ENCODE measurements at regions not wholly inside any gene's neighbourhood (a gene's known extent, or its start where the extent isn't known, plus 50 kb on each side); places are given as distances from the start of the nearest gene placed in this dataset.
"Not testable (repeated sequence)": the region's sequence is repeated elsewhere in the genome, so short reads cannot be mapped to it uniquely, and the experiment has no call there.

DNA sequence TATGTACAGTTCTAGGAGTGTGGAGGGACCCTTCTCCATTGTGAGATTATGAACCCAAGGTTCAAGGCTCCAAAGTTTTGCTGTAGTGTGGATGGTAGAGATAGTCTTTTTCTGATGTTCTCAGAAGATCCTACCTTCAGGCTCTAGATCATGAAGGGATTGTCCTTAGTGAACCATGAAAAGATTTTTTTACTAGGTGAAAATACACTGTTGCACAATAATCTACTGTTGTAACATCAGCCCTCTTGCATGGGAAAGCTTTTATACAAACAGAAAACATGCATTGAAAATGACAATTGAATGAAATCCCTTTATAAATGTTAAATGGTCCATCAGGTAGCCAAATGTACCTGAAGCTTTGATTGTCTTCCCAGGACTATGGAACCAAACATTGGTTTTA lies 177.8 kb downstream of the FAM76B start:
- Histone ChIP-seq H3K27ac (no peak overlapping the region), H3K4me1 (no peaks in the 10 kb centered on the region), H3K4me3 (no peak overlapping the region), H3K27me3 (no peaks in the 10 kb centered on the region), H3K9me3 (no peaks in the 10 kb centered on the region), H3K36me3 (no peaks in the 10 kb centered on the region)
- no peak for TF ChIP-seq CTCF (IDR thresholded peaks at IDR 0.05)
- DNase-seq: no peak
- FAIRE-seq: no peak
- intact Hi-C loops (cut with DNase I): no loop called here
- ATAC-seq: no peak

DNA sequence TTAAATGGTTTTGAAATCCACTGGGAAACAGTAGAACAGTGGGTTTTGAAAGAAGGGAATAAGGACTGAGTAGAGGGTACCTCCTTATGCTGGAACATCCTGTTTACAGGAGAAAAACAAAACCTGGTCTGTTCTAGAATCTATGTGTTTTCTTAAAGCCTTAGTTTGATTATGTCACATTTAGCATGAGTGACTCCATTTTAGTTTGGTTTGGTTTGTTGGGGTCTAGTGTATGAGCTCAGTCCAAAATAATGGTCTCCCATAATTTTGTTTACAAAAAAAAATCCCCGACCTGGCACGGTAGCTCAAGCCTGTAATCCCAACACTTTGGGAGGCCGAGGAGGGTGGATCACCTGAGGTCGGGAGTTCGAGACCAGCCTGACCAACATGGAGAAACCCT lies 179.4 kb downstream of the FAM76B start:
- FAIRE-seq; H3K9me3 ChIP-seq; H3K27me3 ChIP-seq; H3K36me3 ChIP-seq; H3K4me1 ChIP-seq; DNase-seq; ATAC-seq; H3K27ac ChIP-seq; H3K4me3 ChIP-seq; intact Hi-C loops (cut with DNase I): not testable (repeated sequence)
- 81 to 94% methylated on average over 5 of the region's 5 CpGs for WGBS, 2 donors

- Histone ChIP-seq H3K27me3 (no peaks in the 10 kb centered on the region), H3K4me1 (no peaks in the 10 kb centered on the region), H3K36me3 (no peaks in the 10 kb centered on the region), H3K9me3 (no peaks in the 10 kb centered on the region), H3K4me3 (no peak overlapping the region), H3K27ac (no peak overlapping the region)
- intact Hi-C loops (cut with DNase I): no loop called here
- no peak for DNase-seq
- TF ChIP-seq CTCF (IDR thresholded peaks at IDR 0.05): no peak
- no peak for ATAC-seq
- no peak for FAIRE-seq
- WGBS, 2 donors: 97 to 100% methylated on average over 1 of the region's 1 CpG
Measured at GRCh38 chr11:95608093-95608492, 181.5 kb downstream of the FAM76B start.

DNA sequence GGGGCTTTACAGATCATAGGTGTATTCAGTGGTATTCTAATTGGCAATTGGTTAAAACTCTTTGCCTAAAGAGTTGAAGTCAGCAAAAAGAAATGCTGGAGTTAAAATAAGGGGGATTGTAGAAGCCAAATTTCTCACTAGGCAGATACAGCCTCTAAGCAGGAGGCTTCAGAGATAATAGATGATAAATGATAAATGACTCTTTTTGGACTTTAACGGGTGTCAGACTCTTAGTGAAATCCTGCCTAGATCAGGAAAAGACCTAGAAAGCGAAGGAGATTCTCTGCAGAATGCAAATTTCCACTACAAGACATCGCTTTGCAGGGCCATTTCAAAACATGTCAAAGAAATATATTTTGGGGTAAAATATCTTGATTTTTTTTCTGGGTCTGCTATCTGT lies 182.8 kb downstream of the FAM76B start:
- no peak for TF ChIP-seq CTCF (IDR thresholded peaks at IDR 0.05)
- H3K4me3 ChIP-seq: no peak overlapping the region
- no peaks in the 10 kb centered on the region for H3K27me3 ChIP-seq
- H3K4me1 ChIP-seq: no peaks in the 10 kb centered on the region
- 77 to 81% methylated on average over 3 of the region's 3 CpGs for WGBS, 2 donors
- no peak for DNase-seq
- H3K9me3 ChIP-seq: no peaks in the 10 kb centered on the region
- no peaks in the 10 kb centered on the region for H3K36me3 ChIP-seq
- H3K27ac ChIP-seq: no peak overlapping the region
- no peak for FAIRE-seq
- intact Hi-C loops (cut with DNase I): no loop called here
- ATAC-seq: no peak

- Histone ChIP-seq H3K4me1 (no peaks in the 10 kb centered on the region), H3K4me3 (no peak overlapping the region), H3K27me3 (no peaks in the 10 kb centered on the region), H3K9me3 (no peaks in the 10 kb centered on the region), H3K36me3 (no peaks in the 10 kb centered on the region), H3K27ac (no peak overlapping the region)
- no peak for ATAC-seq
- intact Hi-C loops (cut with DNase I): no loop called here
- no peak for TF ChIP-seq CTCF (IDR thresholded peaks at IDR 0.05)
- no peak for DNase-seq
- WGBS, 2 donors: 58 to 66% methylated on average over 3 of the region's 3 CpGs
- FAIRE-seq: no peak
Measured at GRCh38 chr11:95605271-95605940, 184.2 kb downstream of the FAM76B start.

Data from pancreas (tissue), 10 donors.